ENCODE measurements at regions not wholly inside any gene's neighbourhood (a gene's known extent, or its start where the extent isn't known, plus 50 kb on each side); places are given as distances from the start of the nearest gene placed in this dataset.

GRCh38 chr2:77608510-77608909 is 86.3 kb upstream of the LRRTM4 start:
- Histone ChIP-seq H3K4me2 (ENCODE audit: insufficient read depth, insufficient read length, low read length) (no peak overlapping the region), H3K23me2 (ENCODE audit: insufficient read length, low read depth, low read length, poor library complexity, severe bottlenecking) (no peaks in the 10 kb centered on the region), H3K27me3 (ENCODE audit: insufficient read depth, low read length) (no peaks in the 10 kb centered on the region), H2AK5ac (ENCODE audit: insufficient read length, low read length) (no peak overlapping the region), H3K4me1 (ENCODE audit: insufficient read depth, low read length) (no peaks in the 10 kb centered on the region), H3K14ac (ENCODE audit: insufficient read depth, low read length) (no peak overlapping the region), H4K5ac (ENCODE audit: insufficient read length, low read depth, low read length) (no peak overlapping the region), H2BK15ac (ENCODE audit: low read depth, low read length) (no peak overlapping the region), H3K56ac (ENCODE audit: insufficient read length, low read depth, low read length) (no peak overlapping the region), H3K9me3 (ENCODE audit: control insufficient read depth, low read depth, low read length) (no peaks in the 10 kb centered on the region), H2BK20ac (ENCODE audit: low read depth, low read length, poor library complexity, severe bottlenecking) (no peak overlapping the region), H4K8ac (replicated peaks; ENCODE audit: insufficient read length, low read depth, low read length) (no peak overlapping the region), H3K4ac (ENCODE audit: low read depth, low read length) (no peak overlapping the region), H3K23ac (ENCODE audit: insufficient read length, low read depth, low read length) (no peak overlapping the region), H2BK120ac (ENCODE audit: low read depth, low read length, poor library complexity, severe bottlenecking) (no peak overlapping the region), H4K91ac (ENCODE audit: insufficient read length, low read depth, low read length) (no peak overlapping the region), H3K27ac (ENCODE audit: insufficient read length, low read depth, low read length) (no peak overlapping the region), H3K9ac (ENCODE audit: extremely low read depth, insufficient read length, low read length) (no peak overlapping the region), H3T11ph (ENCODE audit: low read length) (no peak overlapping the region), H2BK5ac (ENCODE audit: insufficient read length, low read length) (no peak overlapping the region), H3K79me1 (ENCODE audit: insufficient read depth, low read depth, low read length, poor library complexity, severe bottlenecking) (no peaks in the 10 kb centered on the region), H3K18ac (ENCODE audit: insufficient read length, low read depth, low read length) (no peak overlapping the region), H3K79me2 (ENCODE audit: insufficient read depth, low read length) (no peaks in the 10 kb centered on the region), H4K20me1 (ENCODE audit: control insufficient read depth, insufficient read depth, insufficient read length) (no peaks in the 10 kb centered on the region), H2AFZ (ENCODE audit: low read length) (no peak overlapping the region), H2BK12ac (ENCODE audit: insufficient read length, low read depth, low read length) (no peak overlapping the region)
- Mint-ChIP-seq H3K36me3 (ENCODE audit: insufficient read depth in 1 of 3, low read depth in 3 of 3) (peaks cover 0 to 3% (median 2%) of the 10 kb centered on the region in 3 experiments; a peak in 2 of 7 replicates), H3K9me3 (peaks cover 0 to 8% of the 10 kb centered on the region in 2 experiments; a peak in 2 of 5 replicates), H3K4me3 (no peak overlapping the region), H3K27ac (no peak overlapping the region), H3K27me3 (ENCODE audit: low read depth) (no peaks in the 10 kb centered on the region), H3K4me1 (no peaks in the 10 kb centered on the region)
- TF ChIP-seq CTCF (conservative IDR thresholded peaks at IDR 0.05): no peak
- no peak for DNase-seq

Measured in H9 (cell line).